Neural progenitor cell (in vitro differentiated cells): ENCODE measurements at regions not wholly inside any gene's neighbourhood (a gene's known extent, or its start where the extent isn't known, plus 50 kb on each side); places are given as distances from the start of the nearest gene placed in this dataset.

Experiments used
- DNase-seq: peaks from one replicate; pipeline ENCODE4 v3.0.0-alpha.2; 2016; ENCODE audit warnings: low spot score
- H2AFZ ChIP-seq: fragments of 200-600 bp; sonication (generic); replicated peaks from 2 replicates; pipeline ENCODE4 v1.6.1; 2016; ENCODE audit warnings: antibody characterized with exemption
- H3F3A ChIP-seq: fragments of 200-600 bp; sonication (generic); 2 replicates; pipeline ENCODE4 v1.6.1; 2016; ENCODE audit warnings: antibody characterized with exemption, low read depth
- H3K27ac ChIP-seq: fragments of 200-600 bp; sonication (generic); 2 replicates; pipeline ENCODE4 v1.5.1; 2016; ENCODE audit warnings: mild to moderate bottlenecking
- H3K27me3 ChIP-seq: fragments of 200-600 bp; sonication (generic); 2 replicates; pipeline ENCODE4 v1.6.1; 2016; ENCODE audit warnings: mild to moderate bottlenecking, moderate library complexity
- H3K36me3 ChIP-seq: fragments of 200-600 bp; sonication (generic); 2 replicates; pipeline ENCODE4 v1.5.1; 2016
- H3K4me1 ChIP-seq: fragments of 200-600 bp; sonication (generic); 2 replicates; pipeline ENCODE4 v1.6.1; 2016; ENCODE audit warnings: mixed run types
- H3K4me2 ChIP-seq: fragments of 200-600 bp; sonication (generic); 2 replicates; pipeline ENCODE4 v1.6.1; 2016
- H3K4me3 ChIP-seq: fragments of 200-600 bp; sonication (generic); 2 replicates; pipeline ENCODE4 v1.5.1; 2016
- H3K79me2 ChIP-seq: fragments of 200-600 bp; sonication (generic); 2 replicates; pipeline ENCODE4 v1.6.1; 2016; ENCODE audit warnings: low read depth
- H3K9ac ChIP-seq: fragments of 200-600 bp; sonication (generic); 2 replicates; pipeline ENCODE4 v1.6.1; 2016
- H3K9me3 ChIP-seq: fragments of 200-600 bp; sonication (generic); 2 replicates; pipeline ENCODE4 v1.5.1; 2016; ENCODE audit warnings: low read depth
- H4K20me1 ChIP-seq: fragments of 200-600 bp; sonication (generic); 2 replicates; pipeline ENCODE4 v1.6.1; 2016; ENCODE audit warnings: low read depth
- H3K27ac Mint-ChIP-seq: 3 replicates; pipeline ENCODE4 v1.8.0; 2021; ENCODE audit warnings: mixed read lengths
- H3K27me3 Mint-ChIP-seq: 2 replicates; pipeline ENCODE4 v1.8.0; 2022; ENCODE audit warnings: low read depth, mild to moderate bottlenecking, inconsistent platforms, moderate library complexity, mixed read lengths; ENCODE audit not compliant: insufficient read depth
- H3K36me3 Mint-ChIP-seq: 3 replicates; pipeline ENCODE4 v1.8.0; 2021; ENCODE audit warnings: mixed read lengths
- H3K4me1 Mint-ChIP-seq: 3 replicates; pipeline ENCODE4 v1.8.0; 2021; ENCODE audit warnings: mixed read lengths
- H3K4me3 Mint-ChIP-seq: 3 replicates; pipeline ENCODE4 v1.8.0; 2021; ENCODE audit warnings: mild to moderate bottlenecking, moderate library complexity, mixed read lengths
- H3K9me3 Mint-ChIP-seq: 3 replicates; pipeline ENCODE4 v1.8.0; 2020; ENCODE audit warnings: mixed read lengths
- CTCF ChIP-seq: fragments of 200-600 bp; sonication (generic); IDR thresholded peaks from 2 replicates; pipeline ENCODE4 v1.5.1; 2017; ENCODE audit warnings: antibody characterized with exemption, mild to moderate bottlenecking
- EZH2 ChIP-seq: fragments of 200-600 bp; sonication (generic); IDR thresholded peaks from 2 replicates; pipeline ENCODE4 v1.6.1; 2017; ENCODE audit warnings: antibody characterized with exemption, mild to moderate bottlenecking, moderate library complexity
- EZH2phosphoT487 ChIP-seq: fragments of 200-600 bp; sonication (generic); IDR thresholded peaks from 2 replicates; pipeline ENCODE4 v1.6.1; 2017; ENCODE audit warnings: antibody characterized with exemption

- no peaks in the 10 kb centered on the region for H3K9me3 ChIP-seq
- no peak for DNase-seq
- Mint-ChIP-seq H3K27me3 (peaks cover 6% of the 10 kb centered on the region), H3K4me1 (no peaks in the 10 kb centered on the region), H3K9me3 (peaks cover 20% of the 10 kb centered on the region), H3K27ac (no peak overlapping the region), H3K36me3 (no peaks in the 10 kb centered on the region), H3K4me3 (no peak overlapping the region)
- H3K9ac ChIP-seq, result no peak overlapping the region
- no peak overlapping the region for H3K4me3 ChIP-seq
- H3K36me3 ChIP-seq, result no peaks in the 10 kb centered on the region
- no peak overlapping the region for H2AFZ ChIP-seq
- no peaks in the 10 kb centered on the region for H3K27me3 ChIP-seq
- no peaks in the 10 kb centered on the region for H3K79me2 ChIP-seq
- no peaks in the 10 kb centered on the region for H3F3A ChIP-seq
- H3K4me2 ChIP-seq, result no peak overlapping the region
- no peaks in the 10 kb centered on the region for H3K4me1 ChIP-seq
- TF ChIP-seq CTCF, result no peak
- TF ChIP-seq EZH2, result no peak
- TF ChIP-seq EZH2phosphoT487, result no peak
- H4K20me1 ChIP-seq, result no peaks in the 10 kb centered on the region
- H3K27ac ChIP-seq, result no peak overlapping the region
Observed at GRCh38 chr15:45962733-45963132, 327.9 kb downstream of the SQOR start.

- H3K4me2 ChIP-seq, result no peak overlapping the region
- no peak for TF ChIP-seq CTCF
- no peaks in the 10 kb centered on the region for H3K4me1 ChIP-seq
- no peak overlapping the region for H2AFZ ChIP-seq
- H3K9ac ChIP-seq, result no peak overlapping the region
- H3K9me3 ChIP-seq, result no peaks in the 10 kb centered on the region
- no peaks in the 10 kb centered on the region for H3F3A ChIP-seq
- no peak overlapping the region for H3K27ac ChIP-seq
- no peaks in the 10 kb centered on the region for H3K36me3 ChIP-seq
- Mint-ChIP-seq H3K27me3 (peaks cover 3% of the 10 kb centered on the region), H3K4me1 (no peaks in the 10 kb centered on the region), H3K4me3 (no peak overlapping the region), H3K36me3 (no peaks in the 10 kb centered on the region), H3K9me3 (no peaks in the 10 kb centered on the region), H3K27ac (no peak overlapping the region)
- H3K27me3 ChIP-seq, result no peaks in the 10 kb centered on the region
- H4K20me1 ChIP-seq, result no peaks in the 10 kb centered on the region
- no peak for DNase-seq
- H3K79me2 ChIP-seq, result no peaks in the 10 kb centered on the region
- H3K4me3 ChIP-seq, result no peak overlapping the region
Observed at GRCh38 chr15:45970542-45970941, 335.7 kb downstream of the SQOR start.

GRCh38 chr15:45980366-45980765, 345.5 kb downstream of the SQOR start:
- Histone ChIP-seq H3K4me1 (no peaks in the 10 kb centered on the region), H4K20me1 (no peaks in the 10 kb centered on the region), H3K79me2 (no peaks in the 10 kb centered on the region), H3K9ac (no peak overlapping the region), H2AFZ (no peak overlapping the region), H3K4me2 (no peak overlapping the region), H3K27me3 (no peaks in the 10 kb centered on the region), H3K36me3 (no peaks in the 10 kb centered on the region), H3K4me3 (no peak overlapping the region), H3F3A (no peaks in the 10 kb centered on the region), H3K27ac (no peak overlapping the region), H3K9me3 (no peaks in the 10 kb centered on the region)
- Mint-ChIP-seq H3K9me3 (peaks cover 5% of the 10 kb centered on the region), H3K4me3 (no peak overlapping the region), H3K27me3 (peaks cover 2% of the 10 kb centered on the region), H3K36me3 (no peaks in the 10 kb centered on the region), H3K27ac (no peak overlapping the region), H3K4me1 (peaks cover 6% of the 10 kb centered on the region)
- no peak for DNase-seq
- no peak for TF ChIP-seq EZH2
- no peak for TF ChIP-seq CTCF
- no peak for TF ChIP-seq EZH2phosphoT487

GRCh38 chr15:45981625-45982024, 346.8 kb downstream of the SQOR start:
- no peak overlapping the region for H2AFZ ChIP-seq
- DNase-seq, result no peak
- no peak overlapping the region for H3K27ac ChIP-seq
- H3K79me2 ChIP-seq, result no peaks in the 10 kb centered on the region
- H4K20me1 ChIP-seq, result no peaks in the 10 kb centered on the region
- Mint-ChIP-seq H3K4me3 (no peak overlapping the region), H3K36me3 (no peaks in the 10 kb centered on the region), H3K27me3 (peaks cover 2% of the 10 kb centered on the region), H3K9me3 (peaks cover 14% of the 10 kb centered on the region), H3K27ac (peak overlapping the region; percentile 39), H3K4me1 (peaks cover 6% of the 10 kb centered on the region)
- no peaks in the 10 kb centered on the region for H3K27me3 ChIP-seq
- H3K4me3 ChIP-seq, result no peak overlapping the region
- TF ChIP-seq EZH2 (no peak), CTCF (no peak), EZH2phosphoT487 (no peak)
- no peak overlapping the region for H3K4me2 ChIP-seq
- H3K4me1 ChIP-seq, result no peaks in the 10 kb centered on the region
- H3K9ac ChIP-seq, result no peak overlapping the region
- H3K36me3 ChIP-seq, result no peaks in the 10 kb centered on the region
- H3F3A ChIP-seq, result no peaks in the 10 kb centered on the region
- no peaks in the 10 kb centered on the region for H3K9me3 ChIP-seq
